OCI-LY7 (cell line): ENCODE measurements at regions not wholly inside any gene's neighbourhood (a gene's known extent, or its start where the extent isn't known, plus 50 kb on each side); places are given as distances from the start of the nearest gene placed in this dataset.

Source experiments
- BruUV-seq: library from RNA; stranded (reverse); fragments of 400-500 nt; replicated peaks from 2 replicates; lab custom pipeline; 2021; lab: Mats Ljungman, UMichigan
- CTCF ChIA-PET: fragments of 300-600 bp; sonication (Branson Sonifier 250); formaldehyde crosslinking; loops from one replicate; lab custom pipeline; 2022; ENCODE audit warnings: antibody characterized with exemption; ENCODE audit not compliant: unreplicated experiment; lab: Charles Lee
- POLR2A ChIA-PET: fragments of 300-600 bp; sonication (Branson Sonifier 250); formaldehyde crosslinking; loops from one replicate; lab custom pipeline; 2022; ENCODE audit warnings: antibody characterized with exemption; lab: Charles Lee
- DNase-seq: peaks from one replicate; pipeline ENCODE4 v3.0.0-alpha.2; 2015; ENCODE audit warnings: low spot score
- H2AFZ ChIP-seq: fragments of 200-600 bp; sonication (generic), shearing (Covaris generic); 2 replicates; pipeline ENCODE4 v1.6.1; 2014; ENCODE audit warnings: mild to moderate bottlenecking, antibody characterized with exemption, low read length, moderate library complexity
- H3K27ac ChIP-seq: fragments of 200-600 bp; sonication (generic); 2 replicates; pipeline ENCODE4 v1.5.1; 2014; ENCODE audit warnings: mixed run types, low read depth, mild to moderate bottlenecking, moderate library complexity, low read length, inconsistent platforms; ENCODE audit not compliant: poor library complexity, severe bottlenecking
- H3K36me3 ChIP-seq: fragments of 200-600 bp; sonication (generic); 2 replicates; pipeline ENCODE4 v1.6.1; 2014; ENCODE audit warnings: mild to moderate bottlenecking, antibody characterized with exemption, low read length, moderate library complexity, mixed read lengths; ENCODE audit not compliant: insufficient read depth
- H3K4me1 ChIP-seq: fragments of 200-600 bp; sonication (generic); 2 replicates; pipeline ENCODE4 v1.5.1; 2014; ENCODE audit warnings: mild to moderate bottlenecking, low read length; ENCODE audit not compliant: insufficient read depth, poor library complexity, severe bottlenecking
- H3K4me2 ChIP-seq: fragments of 200-600 bp; sonication (generic); 2 replicates; pipeline ENCODE4 v1.6.1; 2014; ENCODE audit warnings: mild to moderate bottlenecking, low read length
- H3K4me3 ChIP-seq: fragments of 200-600 bp; sonication (generic); 2 replicates; pipeline ENCODE4 v1.5.1; 2014; ENCODE audit warnings: mild to moderate bottlenecking, low read depth, low read length; ENCODE audit not compliant: poor library complexity, severe bottlenecking
- H3K79me2 ChIP-seq: fragments of 200-600 bp; sonication (generic); 2 replicates; pipeline ENCODE4 v1.6.1; 2016; ENCODE audit warnings: low read depth, mild to moderate bottlenecking, low read length, moderate library complexity, mixed read lengths; ENCODE audit not compliant: insufficient read depth
- H3K9me2 ChIP-seq: fragments of 200-600 bp; sonication (generic); 2 replicates; pipeline ENCODE4 v1.6.1; 2016; ENCODE audit warnings: mild to moderate bottlenecking, low read length, mixed read lengths; ENCODE audit not compliant: insufficient read depth
- H3K9me3 ChIP-seq: fragments of 200-600 bp; sonication (generic); 2 replicates; pipeline ENCODE4 v1.6.1; 2014; ENCODE audit warnings: mild to moderate bottlenecking, mixed run types, low read length, mixed read lengths
- H4K20me1 ChIP-seq: fragments of 200-600 bp; sonication (generic); 2 replicates; pipeline ENCODE4 v1.6.1; 2014; ENCODE audit warnings: mild to moderate bottlenecking, antibody characterized with exemption, low read length, moderate library complexity, mixed read lengths; ENCODE audit not compliant: insufficient read depth
- EZH2phosphoT487 ChIP-seq: fragments of 200-600 bp; sonication (generic); IDR thresholded peaks from 2 replicates; pipeline ENCODE4 v1.6.1; 2018; ENCODE audit warnings: low read depth, borderline replicate concordance, mild to moderate bottlenecking, mixed run types, antibody characterized with exemption, low read length, moderate library complexity, mixed read lengths
- intact Hi-C: fragments of 100-400 bp; cut with micrococcal nuclease; formaldehyde crosslinking; loops from one replicate; pipeline ENCODE4 v1.10.0; 2022; ENCODE audit not compliant: unreplicated experiment
- TF ChIP-seq, protein P1 (sequence below): fragments of 200-600 bp; sonication (generic); conservative IDR thresholded peaks from 2 replicates; pipeline ENCODE4 v1.5.1; 2014; ENCODE audit warnings: mild to moderate bottlenecking, antibody characterized with exemption, low read length, moderate library complexity, mixed read lengths

DNA sequence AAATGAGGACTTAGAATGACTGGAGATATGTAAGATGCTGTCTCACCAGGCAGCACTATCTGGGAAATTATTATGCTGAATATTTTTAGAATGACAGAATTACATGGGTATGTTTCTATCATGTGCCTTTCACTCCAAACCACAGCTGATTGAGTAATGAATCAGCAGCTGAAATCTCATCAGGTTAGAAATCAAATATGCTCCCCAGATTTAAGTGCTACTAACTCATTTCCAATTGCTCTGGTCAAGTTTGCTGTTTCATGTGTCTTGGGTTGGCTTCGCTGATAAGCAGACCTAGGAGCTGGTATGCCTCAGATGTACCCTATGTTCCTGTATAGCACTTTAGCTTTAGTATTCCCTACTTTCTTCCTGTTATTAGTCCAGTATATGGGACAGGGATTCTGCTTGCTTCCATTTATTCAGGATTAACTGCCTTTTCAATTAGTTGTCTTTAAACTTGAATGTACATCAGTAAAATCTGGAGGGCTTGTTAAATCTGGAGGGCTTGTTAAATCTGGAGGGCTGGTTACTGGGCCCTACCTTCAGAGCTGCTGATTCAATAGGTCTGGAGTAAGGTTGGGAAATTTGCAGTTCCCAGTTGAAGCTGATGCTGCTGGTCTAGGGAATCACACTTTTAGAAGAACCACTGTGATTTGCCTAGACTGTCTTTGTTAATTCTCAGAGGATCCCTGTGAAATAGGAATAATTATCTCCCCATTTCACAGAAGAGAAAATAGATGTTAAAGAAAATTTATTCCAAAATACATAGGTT is 172.9 kb downstream of the DKK1 start:
- no peaks in the 10 kb centered on the region for H3K36me3 ChIP-seq
- H3K9me3 ChIP-seq, result no peaks in the 10 kb centered on the region
- no peaks in the 10 kb centered on the region for H3K9me2 ChIP-seq
- H4K20me1 ChIP-seq, result no peaks in the 10 kb centered on the region
- H3K79me2 ChIP-seq, result no peaks in the 10 kb centered on the region
- intact Hi-C loops, result loop anchor here (5.0 kb wide), 2 partner anchors 120 to 270 kb away; no protein-coding TSS in a partner anchor
- no peak overlapping the region for H3K4me3 ChIP-seq
- DNase-seq, result no peak
- no peak overlapping the region for H2AFZ ChIP-seq
- H3K27ac ChIP-seq, result no peak overlapping the region
- POLR2A ChIA-PET, result interaction anchor here (0.6 to 1.2 kb wide), 7 partner anchors 10 to 105 kb away, joined by 3 to 5 read pairs (median 3); no protein-coding TSS in a partner anchor
- CTCF ChIA-PET, result no interaction called here
- no peak for TF ChIP-seq EZH2phosphoT487
- TF ChIP-seq, protein P1, sequence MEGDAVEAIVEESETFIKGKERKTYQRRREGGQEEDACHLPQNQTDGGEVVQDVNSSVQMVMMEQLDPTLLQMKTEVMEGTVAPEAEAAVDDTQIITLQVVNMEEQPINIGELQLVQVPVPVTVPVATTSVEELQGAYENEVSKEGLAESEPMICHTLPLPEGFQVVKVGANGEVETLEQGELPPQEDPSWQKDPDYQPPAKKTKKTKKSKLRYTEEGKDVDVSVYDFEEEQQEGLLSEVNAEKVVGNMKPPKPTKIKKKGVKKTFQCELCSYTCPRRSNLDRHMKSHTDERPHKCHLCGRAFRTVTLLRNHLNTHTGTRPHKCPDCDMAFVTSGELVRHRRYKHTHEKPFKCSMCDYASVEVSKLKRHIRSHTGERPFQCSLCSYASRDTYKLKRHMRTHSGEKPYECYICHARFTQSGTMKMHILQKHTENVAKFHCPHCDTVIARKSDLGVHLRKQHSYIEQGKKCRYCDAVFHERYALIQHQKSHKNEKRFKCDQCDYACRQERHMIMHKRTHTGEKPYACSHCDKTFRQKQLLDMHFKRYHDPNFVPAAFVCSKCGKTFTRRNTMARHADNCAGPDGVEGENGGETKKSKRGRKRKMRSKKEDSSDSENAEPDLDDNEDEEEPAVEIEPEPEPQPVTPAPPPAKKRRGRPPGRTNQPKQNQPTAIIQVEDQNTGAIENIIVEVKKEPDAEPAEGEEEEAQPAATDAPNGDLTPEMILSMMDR, result no peak
- H3K4me2 ChIP-seq, result no peak overlapping the region
- no peaks in the 10 kb centered on the region for H3K4me1 ChIP-seq
- BruUV-seq, result no TSS peak

DNA sequence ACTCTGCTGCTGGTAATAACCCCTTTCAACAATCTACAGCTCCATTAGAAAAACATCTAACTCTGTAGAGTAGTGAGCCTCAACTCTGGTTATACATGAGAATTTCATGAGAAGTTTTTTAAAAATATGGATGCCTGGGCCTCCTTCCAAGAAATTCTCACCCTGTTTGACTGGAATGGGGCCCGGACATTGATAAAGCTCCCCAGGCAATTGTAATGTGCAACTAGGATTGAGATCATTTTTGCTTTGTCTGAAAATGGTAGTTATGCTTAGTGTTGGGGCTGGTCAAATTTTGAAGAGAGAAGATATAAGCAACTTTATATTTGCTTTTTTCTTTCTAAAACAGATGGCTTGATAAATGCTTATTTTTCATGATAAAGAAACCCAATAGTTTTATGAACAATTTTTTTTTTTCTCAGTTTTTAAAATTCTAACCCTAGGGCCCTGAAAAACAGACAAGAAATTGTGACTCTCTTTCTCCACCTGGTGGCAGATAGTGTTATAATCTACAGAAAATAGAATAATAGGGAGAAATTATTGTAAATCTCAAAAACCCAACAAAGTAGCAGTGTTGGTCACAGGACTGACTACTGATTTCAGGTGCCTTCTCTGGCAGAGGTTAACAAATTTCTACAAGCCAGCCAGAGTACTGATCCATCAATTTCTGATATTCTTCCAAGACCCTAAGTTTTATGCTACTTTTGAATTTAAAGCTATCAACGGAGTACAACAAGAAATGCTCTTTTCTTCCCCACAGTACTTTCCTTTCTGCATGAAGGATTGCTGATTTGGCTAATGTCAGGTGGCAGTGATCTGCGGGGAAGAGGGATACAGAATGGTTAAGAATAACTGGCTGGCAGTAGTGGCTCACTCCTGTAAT is 174.8 kb downstream of the DKK1 start:
- no peak for TF ChIP-seq EZH2phosphoT487
- TF ChIP-seq, protein P1, result peak; percentile 83
- BruUV-seq, result no TSS peak
- Histone ChIP-seq H4K20me1 (no peaks in the 10 kb centered on the region), H3K27ac (no peak overlapping the region), H3K79me2 (no peaks in the 10 kb centered on the region), H3K36me3 (no peaks in the 10 kb centered on the region), H3K4me2 (no peak overlapping the region), H2AFZ (no peak overlapping the region; the same call in 1 of the 2 replicates), H3K9me3 (no peaks in the 10 kb centered on the region), H3K4me1 (no peaks in the 10 kb centered on the region), H3K4me3 (no peak overlapping the region), H3K9me2 (no peaks in the 10 kb centered on the region)
- POLR2A ChIA-PET, result interaction anchor here (0.7 to 0.8 kb wide), 2 partner anchors 12 to 30 kb away, joined by 3 read pairs; no protein-coding TSS in a partner anchor
- CTCF ChIA-PET, result no interaction called here
- intact Hi-C loops, result loop anchor here (1.0 to 5.0 kb wide), 3 partner anchors 122 to 272 kb away; no protein-coding TSS in a partner anchor
- DNase-seq, result peak; percentile 36
